Hematopoietic multipotent progenitor cell (in vitro differentiated cells): ENCODE measurements at regions not wholly inside any gene's neighbourhood (a gene's known extent, or its start where the extent isn't known, plus 50 kb on each side); places are given as distances from the start of the nearest gene placed in this dataset.

Experiments used
- DNase-seq, 3 donors: peaks; one replicate each; pipeline ENCODE4 v3.0.0-alpha.2; 2011 to 2015; ENCODE audit warnings: low read depth in 2 of 3, low spot score in 2 of 3

DNA sequence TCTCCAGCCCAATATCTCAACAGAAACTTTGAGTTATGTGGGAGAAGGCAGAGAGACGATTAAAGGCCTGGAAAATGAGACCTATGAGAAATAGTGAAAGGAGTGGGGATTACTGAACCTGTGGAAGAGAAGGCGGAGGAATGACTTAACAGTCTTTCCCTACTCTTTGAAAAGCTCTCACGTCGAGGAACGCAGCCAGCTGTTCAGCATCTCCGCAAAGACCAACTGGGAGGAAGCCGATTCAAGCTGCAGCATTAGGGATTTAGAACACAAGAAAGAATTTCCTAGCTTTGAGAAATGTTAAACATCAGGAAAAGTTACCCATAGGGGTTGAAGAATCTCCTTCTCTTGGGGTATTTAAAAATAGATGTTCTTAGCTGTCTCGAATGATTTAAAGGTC lies 233.2 kb upstream of the PARD3B start:
- no peak for DNase-seq

DNA sequence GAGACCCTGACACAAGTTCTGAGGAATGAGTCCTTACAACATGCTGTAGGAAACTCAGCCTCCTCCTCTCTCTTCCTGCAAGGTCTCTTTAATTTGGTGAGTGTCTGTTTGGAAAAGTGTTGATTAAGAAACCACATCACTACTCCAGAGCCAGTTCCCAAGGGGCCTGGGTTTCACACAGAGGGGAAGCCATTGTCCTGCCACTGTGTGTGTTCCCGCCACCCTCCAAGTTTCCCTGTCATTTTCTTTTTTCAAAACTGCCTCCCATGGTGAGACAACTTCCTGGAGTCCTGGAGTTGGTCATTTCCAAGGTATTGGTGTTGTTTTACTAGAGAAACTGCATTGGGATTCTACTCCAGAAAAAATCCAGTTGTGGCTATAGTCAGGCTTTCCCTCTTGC lies 232.0 kb upstream of the PARD3B start:
- DNase-seq, result no peak

DNA sequence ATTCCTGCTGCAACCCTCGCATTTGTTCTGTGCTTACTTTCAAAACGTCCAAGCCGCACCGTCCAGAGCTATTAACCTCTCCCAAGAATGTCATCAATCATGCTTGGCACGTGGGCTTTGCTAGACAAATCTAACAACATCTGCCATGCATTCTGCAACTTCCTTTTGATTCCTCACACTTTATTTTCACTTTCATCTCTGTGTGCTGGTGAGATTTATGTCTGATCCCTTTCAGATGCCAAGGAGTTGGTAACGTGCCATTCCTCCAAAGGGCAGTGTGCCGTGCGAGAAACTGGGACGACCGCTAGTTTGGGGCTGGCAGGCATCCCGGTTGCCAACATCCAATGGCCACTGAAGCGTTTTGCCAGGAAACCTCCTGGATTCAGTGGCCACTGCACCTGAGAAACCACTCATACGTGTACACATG lies 230.0 kb upstream of the PARD3B start:
- peak in 1 of 3 donors; percentile 13 for DNase-seq

DNA sequence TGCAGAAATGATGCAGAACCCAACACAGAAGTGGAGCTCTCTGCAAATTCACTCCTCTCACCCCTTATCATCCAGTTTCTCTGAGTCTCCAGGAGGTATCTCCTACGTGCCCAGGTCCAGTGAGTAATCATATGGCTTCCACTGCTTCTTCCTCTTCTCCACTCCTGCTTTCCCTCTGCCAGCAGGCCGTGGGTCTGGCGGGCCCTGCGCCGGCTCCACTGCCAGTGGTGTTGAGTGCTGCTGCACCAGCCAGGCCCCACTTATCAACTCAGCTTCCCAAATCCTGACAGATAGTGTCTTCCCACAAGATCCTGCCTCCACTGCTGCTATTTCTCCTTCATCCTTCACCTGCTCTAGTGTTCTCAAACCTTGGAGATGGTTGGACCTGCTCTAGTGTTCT lies 227.6 kb upstream of the PARD3B start:
- DNase-seq, result no peak

DNA sequence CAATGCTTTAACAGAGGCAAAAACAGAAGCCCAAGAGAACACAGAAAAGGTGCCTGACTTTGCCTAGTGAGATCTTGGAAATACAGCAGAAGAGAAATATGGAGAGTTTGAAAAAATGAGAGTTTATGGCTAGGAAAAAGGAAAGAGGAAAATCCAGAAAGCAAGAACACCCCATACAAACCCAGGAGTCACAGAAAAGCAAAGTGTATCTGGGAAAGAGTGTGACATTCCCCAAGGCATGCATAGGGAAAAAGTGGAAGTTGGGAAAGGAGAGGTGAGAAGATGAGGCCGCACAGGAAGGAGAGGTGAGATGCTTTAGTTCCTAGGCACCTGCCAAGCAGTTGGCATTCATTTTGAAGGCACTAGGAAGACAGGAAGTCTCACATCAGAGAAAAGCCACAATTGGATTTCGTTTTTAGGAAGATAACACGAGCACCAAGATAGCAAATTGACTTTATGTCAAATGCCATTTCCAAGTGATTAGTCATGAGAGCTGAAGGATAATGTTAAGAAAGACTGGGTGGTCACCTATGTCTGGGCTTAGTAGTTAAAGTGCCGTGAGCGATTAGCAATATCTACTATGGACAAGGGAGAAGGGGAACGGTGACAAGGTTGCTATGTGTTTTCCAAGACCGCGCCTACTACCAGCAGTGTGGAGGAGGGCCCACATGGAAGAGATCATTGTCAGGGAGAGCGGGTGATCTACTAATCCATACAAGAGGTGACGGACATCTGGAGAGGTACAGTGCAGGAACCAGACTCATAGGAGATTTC lies 224.1 kb upstream of the PARD3B start:
- DNase-seq, result no peak

DNA sequence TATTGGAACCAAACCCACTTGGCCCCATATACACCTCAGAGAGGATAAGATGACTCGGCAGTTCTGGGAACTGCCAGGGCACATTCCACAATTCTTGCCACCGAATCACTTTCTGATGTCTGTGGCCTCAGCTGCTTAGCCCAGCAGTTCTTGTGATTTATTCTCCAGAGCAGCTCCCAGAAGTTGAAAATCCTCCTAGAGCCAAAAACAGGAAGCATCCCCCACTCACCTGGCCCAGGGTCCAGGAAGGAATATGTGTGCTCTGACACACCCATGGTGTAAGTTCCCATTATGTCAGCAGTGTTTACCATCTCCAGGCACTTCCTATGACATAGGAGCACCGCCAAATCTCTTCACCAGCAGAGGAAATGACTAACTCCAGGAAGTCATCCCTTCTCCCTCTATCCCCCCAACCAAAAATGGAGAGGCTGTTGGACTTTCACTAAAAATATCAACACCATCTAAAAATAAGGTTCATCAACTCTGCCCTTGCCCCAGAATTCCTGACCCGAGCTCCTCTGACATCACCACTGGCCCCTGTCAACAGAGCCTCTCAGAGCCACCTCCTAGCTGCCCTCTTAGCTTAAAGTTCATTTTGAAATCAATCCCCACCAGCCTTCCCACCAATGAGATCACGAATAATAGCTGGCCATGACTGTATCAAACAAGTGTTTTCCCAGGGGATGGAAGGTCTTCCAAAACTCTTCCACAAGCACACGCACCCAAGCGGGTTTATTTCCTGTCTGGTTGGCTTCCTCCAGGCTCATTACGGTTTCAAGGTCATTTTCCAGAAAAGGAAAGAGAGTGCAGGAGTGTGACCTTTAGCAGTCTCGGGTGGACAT lies 223.1 kb upstream of the PARD3B start:
- DNase-seq, result no peak

DNA sequence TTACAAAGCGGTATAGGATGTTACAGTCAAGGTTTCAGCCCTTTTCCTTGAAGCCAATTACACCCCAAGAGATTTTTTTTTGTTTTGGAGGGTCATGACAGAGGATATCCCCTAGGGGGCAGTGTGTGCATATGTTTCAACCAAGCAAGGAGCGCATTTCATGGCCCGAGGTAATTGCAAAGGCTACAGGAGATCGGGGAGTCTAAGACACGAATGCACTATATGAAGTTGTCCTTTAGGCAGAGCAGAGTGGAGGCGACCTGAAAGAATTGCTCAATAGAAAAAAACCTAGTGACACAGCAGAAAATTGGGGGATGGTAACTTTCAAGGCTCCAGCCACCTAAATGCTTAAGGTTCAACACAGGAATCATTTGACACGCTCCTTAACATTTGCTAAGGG lies 219.8 kb upstream of the PARD3B start:
- peak; percentile 38 to 86 (median 68) for DNase-seq

DNA sequence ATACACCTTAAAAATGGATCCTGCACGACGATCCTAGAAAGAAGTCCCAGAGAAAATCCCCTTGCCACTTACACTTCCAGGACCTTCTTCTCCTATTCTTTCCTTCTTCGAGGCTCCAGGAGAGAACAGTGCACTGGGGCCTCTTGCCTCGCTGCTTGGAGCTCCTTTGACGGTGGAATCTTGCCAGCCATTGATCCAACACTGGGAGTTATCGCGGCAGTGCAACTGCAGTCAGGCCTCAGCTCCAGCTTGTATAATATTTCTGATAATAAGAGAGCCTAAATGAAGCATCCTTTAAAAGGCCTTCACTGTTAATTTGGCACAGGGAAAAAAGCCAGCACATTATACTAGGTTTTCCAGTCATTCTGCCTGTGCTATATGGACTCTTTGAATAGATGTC lies 216.9 kb upstream of the PARD3B start:
- DNase-seq, result no peak

DNA sequence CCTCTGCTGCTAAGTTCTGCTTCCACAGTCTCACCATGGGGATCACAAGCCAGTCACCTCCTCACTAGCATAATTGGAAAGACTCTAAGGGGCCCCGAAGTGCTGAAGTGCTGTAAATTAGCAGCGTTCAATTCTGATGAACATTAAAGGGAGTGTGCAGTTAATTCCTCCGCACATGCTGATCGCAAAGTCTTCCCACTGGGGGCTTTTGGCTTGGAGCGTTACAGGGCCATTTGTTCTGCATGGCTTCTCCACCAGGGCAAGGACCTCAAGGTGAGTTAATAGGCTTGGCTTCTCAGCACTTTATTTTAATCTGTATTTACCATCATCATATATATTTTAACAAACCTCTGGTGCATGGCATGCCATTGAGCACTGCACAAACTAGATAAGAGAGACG lies 216.3 kb upstream of the PARD3B start:
- no peak for DNase-seq

DNA sequence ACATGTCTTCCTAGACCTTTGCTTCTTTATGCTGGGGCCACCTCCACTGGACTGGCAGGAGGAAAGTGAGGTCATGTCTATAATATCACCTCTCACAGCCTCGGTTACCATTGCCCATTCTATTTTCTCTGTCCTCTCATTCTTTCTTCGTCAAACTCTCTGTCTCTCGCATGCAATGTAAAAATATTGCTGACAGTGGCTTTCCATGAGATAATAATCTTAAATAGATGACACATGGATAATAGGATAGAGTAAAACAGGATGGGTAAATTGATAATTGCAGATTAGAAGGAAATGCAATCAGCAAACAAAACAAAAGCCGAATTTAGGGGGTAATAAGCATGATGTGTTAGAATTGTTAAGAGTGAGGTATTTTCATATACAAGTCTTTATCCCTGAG lies 215.7 kb upstream of the PARD3B start:
- DNase-seq, result no peak

DNA sequence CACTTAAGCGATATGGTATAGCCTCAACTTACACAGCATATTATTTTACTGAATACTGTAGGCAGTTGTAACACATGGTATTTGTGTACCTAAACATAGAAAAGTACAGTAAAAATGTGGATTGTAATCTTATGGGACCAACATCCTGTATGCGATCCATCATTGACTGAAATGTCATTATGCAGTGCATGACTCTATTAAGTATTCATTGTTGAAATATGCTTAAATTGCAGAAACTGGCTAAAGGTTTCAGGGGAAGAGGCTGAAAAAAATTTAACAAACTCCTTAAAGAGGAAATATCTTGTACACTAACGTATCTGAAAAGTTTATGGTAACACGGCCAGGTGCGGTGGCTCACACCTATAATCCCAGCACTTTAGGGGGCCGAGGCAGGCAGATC lies 214.1 kb upstream of the PARD3B start:
- DNase-seq, result no peak

DNA sequence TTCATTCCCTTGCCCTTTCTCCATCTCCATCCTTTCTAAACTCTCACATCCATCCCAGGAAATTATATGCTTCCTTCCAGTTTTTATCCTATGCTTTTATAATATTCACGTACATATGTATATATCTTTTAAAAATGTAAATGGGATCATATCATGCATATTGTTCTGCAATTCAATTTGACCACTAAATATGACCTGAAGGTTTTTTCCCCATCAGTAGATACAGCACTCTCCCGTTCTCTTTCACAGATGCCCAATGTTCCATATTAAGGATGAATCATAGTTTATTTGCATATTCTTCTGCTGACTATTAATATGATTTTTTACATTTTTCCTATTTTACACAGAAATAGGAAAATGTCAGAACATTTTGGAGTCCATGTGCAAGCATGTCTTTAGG lies 213.3 kb upstream of the PARD3B start:
- no peak for DNase-seq

DNA sequence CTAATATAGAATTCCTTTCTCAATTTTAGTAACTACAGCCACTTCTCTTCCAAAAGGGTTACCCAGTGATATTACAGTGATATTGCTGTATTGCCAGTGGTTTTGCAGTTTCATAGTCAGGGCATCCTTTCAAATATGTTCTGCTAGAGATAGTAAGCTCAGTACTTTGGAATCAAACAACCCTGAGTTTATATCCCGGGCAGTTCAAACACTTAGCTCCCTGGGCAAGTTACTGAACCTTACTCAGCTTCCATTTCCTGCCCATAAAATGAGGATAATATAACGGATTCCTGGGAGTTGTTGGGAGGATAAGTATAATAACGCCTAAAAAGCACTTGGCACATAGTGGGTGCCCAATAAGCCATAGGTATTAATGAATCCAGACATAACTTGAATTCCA lies 212.6 kb upstream of the PARD3B start:
- DNase-seq, result no peak

DNA sequence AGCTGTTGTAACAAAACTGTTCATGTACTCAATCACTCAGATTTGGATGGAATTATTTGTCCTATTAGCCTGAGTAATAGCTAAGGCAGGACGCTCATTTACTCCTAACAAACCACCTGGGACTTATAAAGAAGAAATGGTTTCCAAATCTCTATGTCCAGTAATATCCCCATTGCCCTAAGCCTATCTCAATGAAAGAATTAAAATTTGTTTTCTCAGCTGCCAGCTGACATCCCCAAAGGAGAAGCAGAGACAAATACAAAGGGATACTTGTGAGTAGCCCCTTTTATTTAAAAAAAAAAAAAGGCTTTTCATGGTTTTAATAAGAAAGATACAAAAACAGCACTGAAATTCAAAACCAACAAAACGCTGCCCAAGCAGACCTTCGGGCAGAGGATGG lies 211.4 kb upstream of the PARD3B start:
- DNase-seq, result no peak

DNA sequence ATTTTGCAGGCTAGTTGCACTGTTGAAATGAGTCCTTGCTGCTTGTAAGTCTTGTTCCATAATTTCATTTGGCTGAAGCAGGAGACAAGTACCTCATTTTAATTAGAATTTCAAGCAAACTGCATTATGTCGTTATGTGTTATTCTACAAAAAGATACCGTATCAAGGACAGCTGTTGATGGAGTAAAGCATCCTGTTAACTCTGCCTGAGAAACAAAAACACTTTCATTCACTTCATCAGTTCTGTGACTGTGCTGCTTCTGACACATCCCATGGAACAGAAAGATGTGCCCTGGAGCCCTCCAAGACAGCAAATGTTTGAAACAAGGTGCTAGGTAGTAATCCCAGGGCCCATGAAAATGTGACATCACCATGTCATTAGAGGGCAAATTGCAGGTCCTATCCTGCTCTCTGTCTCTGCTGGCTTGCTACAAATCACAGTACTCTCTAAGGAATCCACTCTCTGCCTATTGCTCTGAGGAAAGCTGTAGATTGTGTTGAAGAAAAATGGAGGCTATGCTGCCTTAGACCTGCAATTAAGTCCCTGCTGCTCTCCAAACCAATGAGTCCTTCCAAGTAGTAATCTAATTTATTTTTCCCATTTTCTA lies 209.7 kb upstream of the PARD3B start:
- no peak for DNase-seq

DNA sequence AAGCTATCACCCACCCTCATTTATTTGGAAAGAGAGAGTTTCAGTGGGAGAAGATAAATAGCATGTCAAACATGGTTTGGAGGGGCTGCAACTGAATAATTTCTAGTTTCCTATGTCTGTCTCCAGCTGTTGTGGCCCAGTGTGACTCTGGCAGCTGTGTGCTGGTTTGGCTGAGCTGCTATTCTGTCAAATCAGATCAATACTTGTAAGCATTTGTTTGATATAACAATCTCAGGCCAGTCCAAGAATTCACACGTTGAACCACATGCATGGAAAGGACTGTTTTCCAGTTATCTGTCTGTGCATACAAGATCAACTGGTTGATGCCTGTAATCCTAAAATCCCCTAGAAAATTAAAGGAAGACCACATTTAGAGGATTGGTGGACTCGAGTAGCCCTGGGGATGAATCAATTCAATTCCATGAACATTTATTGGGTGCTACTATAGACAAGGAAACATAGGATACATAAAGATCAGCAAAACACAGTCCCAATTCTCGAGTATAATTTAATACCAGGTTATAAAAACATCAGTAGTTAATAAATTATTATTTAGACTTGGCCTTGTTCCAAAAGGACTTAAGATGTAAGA lies 209.0 kb upstream of the PARD3B start:
- DNase-seq, result no peak

DNA sequence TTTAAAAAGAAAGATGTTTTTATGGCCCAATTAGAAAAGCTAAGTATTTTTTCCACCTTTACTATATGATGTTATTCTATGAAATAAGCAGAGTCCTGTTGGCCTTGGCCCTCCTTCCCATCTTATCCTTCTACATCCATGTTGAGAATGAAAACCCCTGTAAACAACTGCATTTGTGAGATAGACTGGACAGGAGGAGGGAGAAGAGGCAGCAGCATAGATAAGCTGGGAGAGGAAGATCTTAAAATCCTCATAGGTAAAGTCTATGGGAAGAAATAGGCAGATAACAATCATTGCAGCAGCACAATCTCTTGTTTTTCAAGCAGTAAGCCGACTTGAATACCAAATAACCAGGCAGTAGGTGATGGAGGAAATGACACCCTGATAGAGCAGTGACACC lies 207.6 kb upstream of the PARD3B start:
- DNase-seq, result no peak

DNA sequence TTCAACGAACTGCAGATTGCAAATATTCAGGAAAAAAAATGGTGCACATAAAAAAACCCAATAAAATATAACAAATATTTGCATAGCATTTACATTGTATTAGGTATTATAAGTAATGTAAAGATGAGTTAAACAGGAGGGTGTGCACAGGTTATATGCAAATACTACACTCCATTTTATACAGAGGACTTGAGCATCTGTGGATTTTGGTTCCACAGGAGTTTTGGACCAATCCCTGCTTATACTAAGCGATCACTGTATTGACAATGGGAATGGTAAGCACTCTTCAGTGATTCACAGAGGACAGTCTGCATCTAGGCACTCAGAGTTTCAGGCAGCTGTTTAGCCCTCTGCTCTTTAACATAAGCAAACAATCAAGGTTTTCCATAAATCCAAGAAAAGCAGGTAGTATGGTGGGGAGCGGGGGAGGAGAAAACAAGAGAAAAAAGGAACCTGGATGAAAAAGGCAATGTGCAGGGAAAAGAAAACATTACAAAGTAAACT lies 206.0 kb upstream of the PARD3B start:
- no peak for DNase-seq

DNA sequence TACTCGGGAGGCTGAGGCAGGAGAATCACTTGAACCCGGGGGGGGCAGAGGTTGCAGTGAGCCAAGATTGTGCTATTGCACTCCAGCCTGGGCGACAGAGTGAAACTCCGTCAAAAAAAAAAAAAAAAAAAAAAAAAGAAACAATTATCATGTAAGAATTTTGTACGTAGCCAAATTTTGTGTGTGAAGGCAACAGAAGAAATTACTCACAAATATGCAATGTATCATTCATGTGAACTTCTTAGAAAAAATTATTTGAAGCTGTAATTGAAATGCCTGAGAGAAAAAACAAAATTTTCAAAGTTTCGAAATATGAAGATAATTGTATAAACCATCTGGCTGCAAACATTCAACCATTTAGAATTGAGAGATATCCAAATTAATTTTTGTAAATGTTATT lies 204.8 kb upstream of the PARD3B start:
- DNase-seq, result no peak

DNA sequence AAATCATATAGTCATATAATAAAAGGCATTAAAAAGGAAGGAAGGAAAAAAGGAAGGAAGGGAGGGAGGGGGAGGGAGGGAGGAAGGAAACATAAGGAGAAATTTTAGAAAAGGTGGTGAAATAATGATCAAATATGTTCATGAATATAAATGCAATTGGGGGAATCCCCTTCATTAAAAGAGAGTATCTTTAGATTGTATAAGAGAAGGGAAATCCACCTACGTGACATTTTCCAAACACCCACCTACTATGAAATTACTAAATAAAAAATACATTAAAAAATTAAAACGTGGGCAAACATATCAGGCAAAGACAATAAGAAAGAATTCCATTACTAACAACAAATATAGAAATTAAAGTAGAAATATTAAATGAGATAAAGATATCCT lies 203.4 kb upstream of the PARD3B start:
- DNase-seq, result no peak

DNA sequence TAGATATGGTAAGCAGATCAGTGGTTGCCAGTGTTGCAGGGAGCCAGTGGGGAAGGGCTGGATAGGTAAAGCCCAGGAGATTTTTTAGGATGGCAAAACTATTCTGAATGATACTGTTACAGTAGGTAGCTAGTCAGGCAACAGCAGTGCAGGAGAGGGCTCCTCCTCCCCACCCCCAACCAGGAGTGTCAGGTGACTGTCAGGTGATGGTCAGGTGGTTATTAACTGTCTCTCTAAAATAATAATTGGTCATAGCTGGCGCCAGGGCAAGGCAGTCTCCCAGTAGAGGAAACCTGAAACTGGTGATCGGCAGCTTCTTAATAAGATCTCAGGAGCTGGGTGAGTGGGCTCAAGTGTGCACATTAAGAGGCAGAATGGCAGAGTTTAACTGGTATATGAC lies 201.6 kb upstream of the PARD3B start:
- no peak for DNase-seq
